CD4-positive, alpha-beta T cell (primary cell): ENCODE measurements at regions not wholly inside any gene's neighbourhood (a gene's known extent, or its start where the extent isn't known, plus 50 kb on each side); places are given as distances from the start of the nearest gene placed in this dataset.

Experiments
- ATAC-seq: fragments of 200-7000 bp; cut with Tn5 transposase; one replicate; pipeline ENCODE4 v1.10.0; 2022; ENCODE audit warnings: mild to moderate bottlenecking; ENCODE audit not compliant: poor library complexity
- CTCF ChIA-PET: fragments of 350-600 bp; sonication (Branson Sonifier 250); formaldehyde crosslinking; loops from one replicate; lab custom pipeline; 2021; ENCODE audit warnings: antibody characterized with exemption, inconsistent platforms; lab: Charles Lee
- POLR2A ChIA-PET: fragments of 350-600 bp; sonication (Branson Sonifier 250); formaldehyde crosslinking; loops from one replicate; lab custom pipeline; 2021; ENCODE audit warnings: antibody characterized with exemption, inconsistent platforms; lab: Charles Lee
- DNase-seq, 14 experiments: peaks; one replicate each; pipeline ENCODE4 v3.0.0-alpha.2; 2013 to 2020; ENCODE audit warnings: mixed read lengths in 2 of 14
- H3K27ac ChIP-seq, 2 donors: one replicate each; pipeline versions ENCODE4 v1.5.1 to v1.7.0; 2013; ENCODE audit warnings: low read length in 2 of 2, low read depth in 1 of 2, mild to moderate bottlenecking in 1 of 2
- H3K27me3 ChIP-seq, 2 experiments: 1 replicate in 1 of 2; 2 replicates in 1 of 2; pipeline versions ENCODE4 v1.6.1 to v1.7.0; 2013; ENCODE audit warnings: low read length in 2 of 2, control low read depth in 1 of 2, mild to moderate bottlenecking in 1 of 2, moderate library complexity in 1 of 2; ENCODE audit not compliant: insufficient read depth in 2 of 2, control insufficient read depth in 1 of 2
- H3K36me3 ChIP-seq: one replicate; pipeline ENCODE4 v1.6.1; 2013; ENCODE audit warnings: low read length, control low read depth; ENCODE audit not compliant: insufficient read depth
- H3K4me1 ChIP-seq: one replicate; pipeline ENCODE4 v1.6.1; 2013; ENCODE audit warnings: low read length, control low read depth; ENCODE audit not compliant: insufficient read depth
- H3K4me3 ChIP-seq: one replicate; pipeline ENCODE4 v1.5.1; 2013; ENCODE audit warnings: mild to moderate bottlenecking, low read length, moderate library complexity
- H3K9me3 ChIP-seq, 2 experiments: 1 replicate in 1 of 2; 2 replicates in 1 of 2; pipeline versions ENCODE4 v1.6.1 to v1.7.0; 2013; ENCODE audit warnings: low read length in 2 of 2, mild to moderate bottlenecking in 2 of 2, control low read depth in 1 of 2, moderate library complexity in 1 of 2; ENCODE audit not compliant: control insufficient read depth in 1 of 2, insufficient read depth in 1 of 2
- H3K27ac Mint-ChIP-seq: one replicate; pipeline ENCODE4 v1.8.0; 2020; ENCODE audit warnings: mixed read lengths
- H3K27me3 Mint-ChIP-seq: one replicate; pipeline ENCODE4 v1.8.0; 2021; ENCODE audit warnings: mixed read lengths
- H3K36me3 Mint-ChIP-seq: one replicate; pipeline ENCODE4 v1.8.0; 2021; ENCODE audit warnings: low read depth, mixed read lengths
- H3K4me1 Mint-ChIP-seq: one replicate; pipeline ENCODE4 v1.8.0; 2021; ENCODE audit warnings: low read depth, mixed read lengths
- H3K4me3 Mint-ChIP-seq: one replicate; pipeline ENCODE4 v1.8.0; 2020; ENCODE audit warnings: mild to moderate bottlenecking, mixed read lengths
- H3K9me3 Mint-ChIP-seq: one replicate; pipeline ENCODE4 v1.8.0; 2020; ENCODE audit warnings: mixed read lengths
- intact Hi-C, 2 experiments: fragments of 100-400 bp; cut with DNase I in 1 of 2; cut with micrococcal nuclease in 1 of 2; formaldehyde crosslinking; loops; one replicate each; pipeline versions ENCODE4 v1.15.1 to v1.9.0; 2023 to 2025; cut with DNase I, micrococcal nuclease
- TF ChIP-seq, protein P1 (sequence below): fragments of 200-600 bp; IDR thresholded peaks from one replicate; pipeline ENCODE4 v1.8.0; 2022; ENCODE audit warnings: antibody characterized with exemption, mild to moderate bottlenecking

DNA sequence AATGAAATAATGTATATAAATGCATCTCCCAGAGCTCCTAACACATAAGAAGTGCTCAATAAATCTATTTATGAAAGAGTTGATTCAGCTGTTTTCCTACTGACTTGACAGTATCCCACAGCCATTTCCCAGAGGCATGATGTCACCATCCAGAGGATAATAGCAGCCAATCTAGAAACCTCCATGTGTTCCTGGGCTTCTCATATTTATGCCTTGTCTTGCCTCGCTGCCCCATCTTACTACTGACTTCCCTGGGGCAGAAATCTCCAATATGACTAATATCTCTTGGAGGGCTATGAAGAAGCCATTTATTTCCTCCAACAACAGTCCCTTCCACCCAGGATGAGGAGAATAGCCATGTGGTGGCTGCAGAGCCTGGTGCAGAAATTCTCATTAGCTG is 115.4 kb upstream of the NAV2 start:
- no peaks in the 10 kb centered on the region for H3K9me3 ChIP-seq
- Mint-ChIP-seq H3K27me3 (peaks cover 19% of the 10 kb centered on the region), H3K27ac (no peak overlapping the region), H3K4me1 (no peaks in the 10 kb centered on the region), H3K9me3 (no peaks in the 10 kb centered on the region), H3K36me3 (no peaks in the 10 kb centered on the region), H3K4me3 (no peak overlapping the region)
- TF ChIP-seq, protein P1, sequence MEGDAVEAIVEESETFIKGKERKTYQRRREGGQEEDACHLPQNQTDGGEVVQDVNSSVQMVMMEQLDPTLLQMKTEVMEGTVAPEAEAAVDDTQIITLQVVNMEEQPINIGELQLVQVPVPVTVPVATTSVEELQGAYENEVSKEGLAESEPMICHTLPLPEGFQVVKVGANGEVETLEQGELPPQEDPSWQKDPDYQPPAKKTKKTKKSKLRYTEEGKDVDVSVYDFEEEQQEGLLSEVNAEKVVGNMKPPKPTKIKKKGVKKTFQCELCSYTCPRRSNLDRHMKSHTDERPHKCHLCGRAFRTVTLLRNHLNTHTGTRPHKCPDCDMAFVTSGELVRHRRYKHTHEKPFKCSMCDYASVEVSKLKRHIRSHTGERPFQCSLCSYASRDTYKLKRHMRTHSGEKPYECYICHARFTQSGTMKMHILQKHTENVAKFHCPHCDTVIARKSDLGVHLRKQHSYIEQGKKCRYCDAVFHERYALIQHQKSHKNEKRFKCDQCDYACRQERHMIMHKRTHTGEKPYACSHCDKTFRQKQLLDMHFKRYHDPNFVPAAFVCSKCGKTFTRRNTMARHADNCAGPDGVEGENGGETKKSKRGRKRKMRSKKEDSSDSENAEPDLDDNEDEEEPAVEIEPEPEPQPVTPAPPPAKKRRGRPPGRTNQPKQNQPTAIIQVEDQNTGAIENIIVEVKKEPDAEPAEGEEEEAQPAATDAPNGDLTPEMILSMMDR = no peak
- ChIA-PET CTCF (no interaction called here), POLR2A (no interaction called here)
- H3K4me3 ChIP-seq = no peak overlapping the region
- H3K27me3 ChIP-seq = no peaks in the 10 kb centered on the region
- intact Hi-C loops = no loop called here
- H3K27ac ChIP-seq = no peak overlapping the region
- ATAC-seq (no peak), DNase-seq (no peak)
- H3K4me1 ChIP-seq = no peaks in the 10 kb centered on the region
- H3K36me3 ChIP-seq = no peaks in the 10 kb centered on the region

GRCh38 chr11:19595840-19596751 is 116.5 kb upstream of the NAV2 start:
- DNase-seq = no peak
- H3K4me1 ChIP-seq = no peaks in the 10 kb centered on the region
- H3K36me3 ChIP-seq = no peaks in the 10 kb centered on the region
- H3K4me3 ChIP-seq = no peak overlapping the region
- H3K27ac ChIP-seq = no peak overlapping the region
- Mint-ChIP-seq H3K4me1 (no peaks in the 10 kb centered on the region), H3K9me3 (no peaks in the 10 kb centered on the region), H3K27ac (no peak overlapping the region), H3K36me3 (no peaks in the 10 kb centered on the region), H3K27me3 (peaks cover 17% of the 10 kb centered on the region), H3K4me3 (no peak overlapping the region)
- intact Hi-C loops = no loop called here
- H3K9me3 ChIP-seq = no peaks in the 10 kb centered on the region
- no peak for ATAC-seq
- CTCF ChIA-PET = interaction anchor here (0.8 kb wide), 1 partner anchor 69 kb away, joined by 3 read pairs; no protein-coding TSS in a partner anchor
- H3K27me3 ChIP-seq = no peaks in the 10 kb centered on the region
- POLR2A ChIA-PET = no interaction called here
- TF ChIP-seq, protein P1 = no peak

DNA sequence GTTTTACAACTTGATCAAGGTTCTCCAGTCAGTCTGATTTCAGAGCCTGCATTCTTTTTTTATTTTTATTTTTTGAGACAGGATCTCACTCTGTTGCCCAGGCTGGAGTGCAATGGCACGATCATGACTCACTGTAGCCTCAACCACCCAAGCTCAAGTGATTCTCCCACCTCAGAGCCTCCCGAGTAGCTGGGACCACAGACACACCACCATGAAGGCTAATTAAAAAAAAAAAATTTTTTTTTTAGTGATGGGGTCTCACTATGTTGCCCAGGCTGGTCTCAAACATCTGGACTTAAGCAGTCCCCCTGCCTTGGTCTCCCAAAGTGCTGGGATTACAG is 117.2 kb upstream of the NAV2 start:
- ChIA-PET POLR2A (no interaction called here), CTCF (no interaction called here)
- H3K4me1 ChIP-seq = no peaks in the 10 kb centered on the region
- Mint-ChIP-seq H3K9me3 (no peaks in the 10 kb centered on the region), H3K36me3 (no peaks in the 10 kb centered on the region), H3K4me3 (no peak overlapping the region), H3K27ac (no peak overlapping the region), H3K27me3 (peaks cover 14% of the 10 kb centered on the region), H3K4me1 (no peaks in the 10 kb centered on the region)
- H3K4me3 ChIP-seq = no peak overlapping the region
- H3K27ac ChIP-seq = no peak overlapping the region
- no peaks in the 10 kb centered on the region for H3K27me3 ChIP-seq
- no peaks in the 10 kb centered on the region for H3K36me3 ChIP-seq
- intact Hi-C loops = no loop called here
- no peak for DNase-seq
- no peak for ATAC-seq
- H3K9me3 ChIP-seq = no peaks in the 10 kb centered on the region
- TF ChIP-seq, protein P1 = no peak
